Inferior parietal cortex (tissue), 1 donor: ENCODE measurements at regions not wholly inside any gene's neighbourhood (a gene's known extent, or its start where the extent isn't known, plus 50 kb on each side); places are given as distances from the start of the nearest gene placed in this dataset.
"Not testable (repeated sequence)": the region's sequence is repeated elsewhere in the genome, so short reads cannot be mapped to it uniquely, and the experiment has no call there.

Experiments
- DNase-seq: peaks from one replicate; pipeline ENCODE4 v3.0.0-alpha.2; 2016; ENCODE audit errors: extremely low spot score

DNA sequence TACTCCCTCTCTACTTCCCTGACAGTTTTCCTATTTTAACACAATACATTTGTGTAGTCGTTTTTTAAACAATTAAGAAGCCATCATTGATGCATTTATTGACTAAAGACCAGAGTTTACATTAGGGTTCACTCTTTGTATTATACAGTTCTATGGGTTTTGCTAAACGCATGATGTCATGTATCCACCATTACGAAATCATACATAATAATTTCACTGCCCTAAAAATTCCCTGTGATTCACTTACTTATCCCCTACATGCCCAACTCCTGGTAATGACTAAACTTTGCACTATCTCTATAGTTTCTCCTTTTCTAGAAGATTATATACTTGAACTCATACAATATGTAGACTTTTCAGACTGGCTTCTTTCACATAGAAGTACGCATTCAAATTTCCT is 1016.5 kb upstream of the FOXG1 start:
- no peak for DNase-seq

DNA sequence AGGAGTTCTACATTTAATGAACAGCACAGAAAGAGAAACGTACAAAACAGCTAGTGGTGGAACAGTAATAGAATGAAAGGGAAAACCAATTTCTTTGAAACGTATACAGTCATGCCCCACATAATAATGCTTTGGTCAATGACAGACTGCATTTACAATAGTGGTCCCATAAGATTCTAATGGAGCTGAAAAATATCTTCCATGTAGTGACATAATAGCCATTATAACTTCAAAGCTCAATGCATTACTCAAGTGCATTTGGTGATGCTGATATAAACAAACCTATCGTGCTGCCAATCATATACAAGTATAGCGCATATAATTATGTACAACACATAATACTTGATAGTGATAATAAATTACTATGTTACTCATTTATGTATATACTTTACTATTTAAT is 1008.9 kb upstream of the FOXG1 start:
- DNase-seq, result not testable (repeated sequence)

DNA sequence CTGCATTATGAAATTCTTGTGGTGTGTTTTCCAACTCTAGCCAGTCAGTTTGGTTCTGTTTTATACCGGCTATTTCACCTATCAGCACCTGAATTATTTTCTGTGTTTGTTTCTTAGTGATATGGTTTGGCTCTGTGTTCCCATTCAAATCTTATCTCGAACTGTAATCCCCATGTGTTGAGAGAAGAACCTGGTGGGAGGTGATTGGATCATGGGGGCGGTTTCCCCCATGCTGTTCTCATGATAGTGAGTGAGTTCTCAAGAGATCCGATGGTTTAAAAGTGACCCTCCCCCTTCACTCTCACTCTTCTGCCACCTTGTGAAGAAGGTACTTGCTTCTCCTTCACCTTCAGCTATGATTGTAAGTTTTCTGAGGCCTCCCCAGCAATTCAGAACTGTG is 1006.2 kb upstream of the FOXG1 start:
- not testable (repeated sequence) for DNase-seq

DNA sequence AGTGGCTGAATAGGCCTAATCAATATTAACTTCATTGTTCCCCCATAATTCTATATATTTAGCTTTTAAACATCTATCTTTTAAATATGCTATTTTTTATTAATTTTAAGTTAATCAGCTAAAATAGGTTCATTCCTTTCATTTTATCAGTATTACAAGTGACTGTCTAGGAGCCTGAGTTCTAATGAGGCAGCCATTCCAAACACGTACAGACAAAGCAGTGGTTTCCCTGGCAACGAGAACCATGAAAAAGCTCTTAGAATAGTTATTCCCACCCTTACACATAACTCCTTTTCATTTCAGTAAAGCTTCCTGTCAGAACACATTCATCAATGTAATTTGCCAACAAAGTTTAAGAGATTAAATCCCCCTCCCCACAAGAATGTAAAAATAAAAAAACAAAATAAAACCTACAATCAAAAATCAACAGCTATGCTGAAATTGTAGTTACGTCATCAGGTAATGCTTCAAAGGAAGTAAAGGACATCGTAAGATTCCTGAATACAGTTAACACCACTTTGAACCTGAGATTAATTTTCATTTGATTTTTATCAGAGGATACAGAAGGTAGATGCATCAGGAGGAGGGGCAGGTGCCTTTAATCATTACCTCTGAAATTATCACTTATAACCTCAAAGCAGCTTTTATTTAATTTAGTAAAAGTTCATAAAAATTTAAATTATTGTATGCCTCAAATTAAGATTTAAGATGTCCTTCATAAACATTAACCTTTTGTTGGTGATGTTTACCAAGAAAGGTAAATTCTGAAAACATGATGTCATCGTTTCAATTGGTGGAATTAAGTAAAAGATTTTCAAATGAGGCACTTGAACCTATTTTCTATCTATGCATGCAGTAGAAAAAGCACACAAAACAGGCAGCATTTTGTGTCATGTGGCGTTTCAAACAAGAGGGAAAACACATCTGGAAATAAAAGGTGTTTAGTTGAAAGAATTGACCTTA is 967.2 kb upstream of the FOXG1 start:
- not testable (repeated sequence) for DNase-seq

DNA sequence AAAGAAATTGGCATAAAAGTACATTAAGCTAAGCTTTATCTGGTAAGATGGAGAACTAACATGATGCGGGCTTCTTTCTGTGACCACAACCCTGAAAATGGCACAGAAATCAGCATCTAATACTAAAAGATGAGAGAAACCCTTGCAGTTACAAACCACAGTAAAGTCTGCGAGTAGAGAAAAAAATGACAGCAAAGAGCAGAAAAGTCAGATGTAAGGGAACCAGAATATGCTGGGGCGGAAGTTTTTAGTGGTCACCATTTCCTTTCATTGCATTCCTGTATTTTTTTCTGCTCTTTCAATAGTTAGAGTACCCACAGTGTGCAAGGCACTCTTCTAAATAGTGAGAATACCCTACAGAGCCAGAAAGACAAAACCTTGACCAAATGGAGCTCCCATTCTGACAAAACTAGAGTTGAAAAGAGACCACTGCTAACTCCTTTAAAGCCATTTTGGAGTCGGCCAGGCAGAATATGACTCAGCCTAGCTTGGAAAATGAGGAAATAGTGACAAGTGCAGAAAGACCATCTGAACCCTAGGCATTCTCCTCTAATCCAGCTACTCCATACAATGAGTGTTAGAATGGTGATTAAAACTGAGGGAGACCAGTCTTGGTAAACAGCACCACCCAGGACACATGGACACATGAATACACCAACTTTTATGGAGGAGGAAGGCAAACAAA is 948.7 kb upstream of the FOXG1 start:
- DNase-seq, result not testable (repeated sequence)

DNA sequence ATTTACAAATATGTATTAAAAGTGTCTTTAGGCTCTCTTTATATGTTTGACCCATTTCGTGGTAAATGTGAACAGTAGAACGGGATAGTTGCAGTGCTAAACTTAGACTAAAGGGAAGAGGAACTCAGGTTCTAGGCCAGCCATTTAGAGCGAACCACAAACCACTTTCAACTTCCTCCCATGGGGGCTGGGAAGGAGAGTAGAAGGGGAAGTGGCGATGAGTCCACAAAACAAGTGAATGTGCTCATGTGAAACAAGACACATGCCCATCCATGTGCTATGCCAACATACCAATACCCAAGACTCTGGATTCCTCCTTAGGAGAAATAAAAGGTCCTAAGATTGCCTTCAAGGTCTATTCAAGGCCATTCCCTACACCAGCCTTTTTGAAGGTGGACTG is 940.4 kb upstream of the FOXG1 start:
- not testable (repeated sequence) for DNase-seq

DNA sequence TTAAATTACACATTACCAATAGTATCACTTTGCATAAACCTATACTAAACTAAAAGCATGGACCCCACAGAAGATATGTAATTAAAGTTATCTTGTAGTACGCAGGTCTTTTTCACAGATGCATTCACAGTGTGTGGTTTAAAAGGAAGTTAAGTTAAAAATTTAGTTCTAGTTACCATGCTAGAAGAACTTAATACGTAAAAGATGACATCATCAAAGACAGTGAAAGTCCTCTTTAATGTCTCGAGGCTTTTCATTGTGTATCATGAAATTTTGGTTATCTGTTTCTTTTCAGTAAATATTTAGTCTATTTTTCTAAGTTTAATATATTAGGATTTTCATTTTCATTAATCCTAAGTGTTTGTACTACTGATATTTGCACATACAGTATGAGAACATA is 934.6 kb upstream of the FOXG1 start:
- DNase-seq, result not testable (repeated sequence)

DNA sequence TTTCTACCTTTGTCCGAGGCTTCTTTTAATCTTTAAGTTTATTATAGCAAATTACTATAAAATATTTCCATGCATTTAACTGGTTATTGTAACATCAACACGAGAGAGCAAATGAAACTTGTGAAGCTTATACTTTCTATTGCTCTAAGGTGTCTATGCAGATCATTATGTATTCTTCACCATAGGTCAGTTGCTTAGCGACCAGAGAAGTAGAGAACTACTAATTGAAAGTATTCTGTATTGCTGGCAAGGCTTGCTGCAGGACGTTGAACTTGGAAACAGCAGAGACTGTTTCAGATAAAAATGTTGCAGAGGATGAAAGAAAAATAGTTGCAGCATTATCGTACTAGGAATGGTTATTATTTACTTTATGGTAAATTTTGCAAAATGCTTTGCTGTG is 933.6 kb upstream of the FOXG1 start:
- DNase-seq, result not testable (repeated sequence)

DNA sequence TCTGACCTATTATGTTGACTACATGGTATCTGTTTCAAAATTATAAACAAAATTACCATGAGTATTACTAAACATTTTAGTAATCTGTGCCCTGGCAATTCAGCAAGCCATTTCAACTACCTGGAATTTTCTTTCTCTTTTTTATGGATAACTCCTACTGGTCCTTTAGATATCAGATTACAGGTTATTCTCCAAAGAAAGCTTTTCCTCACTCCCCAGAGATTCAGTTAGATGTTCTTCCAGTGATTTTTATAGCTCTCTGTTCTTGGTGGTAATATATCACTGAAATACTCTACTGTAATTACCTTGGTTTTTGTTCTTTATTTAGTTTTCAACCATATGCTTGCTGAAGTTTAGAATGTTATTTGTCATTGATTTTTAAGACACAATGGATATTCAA is 930.2 kb upstream of the FOXG1 start:
- no peak for DNase-seq

DNA sequence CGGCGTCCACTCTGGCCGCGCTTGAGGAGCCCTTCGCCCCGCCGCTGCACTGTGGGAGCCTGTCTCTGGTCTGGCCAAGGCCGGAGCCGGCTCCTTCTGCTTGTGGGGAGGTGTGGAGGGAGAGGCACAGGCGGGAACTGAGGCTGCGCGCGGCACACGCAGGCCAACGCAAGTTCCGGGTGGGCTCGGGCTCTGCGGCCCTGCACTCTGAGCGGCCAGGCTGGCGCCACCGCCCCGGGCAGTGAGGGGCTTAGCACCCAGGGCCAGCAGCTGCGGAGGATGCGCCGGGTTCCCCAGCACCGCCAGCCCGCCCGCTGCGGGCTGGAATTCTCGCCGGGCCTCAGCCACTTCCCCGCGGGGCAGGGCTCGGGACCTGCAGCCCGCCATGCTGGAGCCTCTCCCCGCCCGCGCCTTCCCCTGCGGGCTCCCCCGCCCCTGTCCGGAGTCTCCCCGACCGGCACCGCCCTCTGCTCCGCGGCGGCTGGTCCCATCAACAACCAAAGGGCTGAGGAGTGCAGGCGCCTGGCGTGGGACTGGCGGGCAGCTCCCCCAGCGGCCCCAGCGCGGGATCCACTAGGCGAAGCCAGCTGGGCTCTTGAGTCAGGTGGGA is 921.2 kb upstream of the FOXG1 start:
- DNase-seq, result no peak

DNA sequence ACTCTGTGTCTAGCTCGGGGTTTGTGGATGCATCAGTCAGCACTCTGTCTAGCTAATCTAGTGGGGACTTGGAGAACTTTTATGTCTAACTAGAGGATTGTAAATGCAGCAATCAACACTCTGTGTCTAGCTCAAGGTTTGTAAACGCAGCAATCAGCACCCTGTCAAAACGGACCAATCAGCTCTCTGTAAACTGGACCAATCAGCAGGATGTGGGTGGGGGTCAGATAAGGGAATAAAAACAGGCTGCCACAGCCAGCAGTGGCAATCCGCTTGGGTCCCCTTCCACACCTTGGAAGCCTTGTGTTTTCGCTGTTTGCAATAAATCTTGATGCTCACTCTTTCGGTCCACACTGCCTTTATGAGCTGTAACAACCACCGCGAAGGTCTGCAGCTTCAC is 920.7 kb upstream of the FOXG1 start:
- DNase-seq, result no peak

DNA sequence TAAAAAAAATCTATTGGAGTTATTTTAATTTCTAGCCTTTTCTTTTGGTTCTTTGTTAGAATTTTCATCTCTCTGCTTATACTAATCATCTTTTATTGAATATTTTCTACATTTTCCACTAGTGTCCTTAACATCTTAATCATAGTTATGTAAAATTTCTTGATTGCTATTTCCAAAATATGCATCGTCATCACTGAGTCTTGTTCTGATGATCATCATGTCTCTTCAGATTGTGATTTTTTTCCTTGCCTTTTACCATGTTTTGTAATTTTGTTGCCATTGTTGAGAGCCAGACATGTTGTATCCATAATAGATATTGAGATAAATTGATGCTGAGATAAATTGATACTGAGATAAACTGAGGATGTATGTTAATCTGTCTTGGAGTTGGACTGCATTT is 919.1 kb upstream of the FOXG1 start:
- not testable (repeated sequence) for DNase-seq

DNA sequence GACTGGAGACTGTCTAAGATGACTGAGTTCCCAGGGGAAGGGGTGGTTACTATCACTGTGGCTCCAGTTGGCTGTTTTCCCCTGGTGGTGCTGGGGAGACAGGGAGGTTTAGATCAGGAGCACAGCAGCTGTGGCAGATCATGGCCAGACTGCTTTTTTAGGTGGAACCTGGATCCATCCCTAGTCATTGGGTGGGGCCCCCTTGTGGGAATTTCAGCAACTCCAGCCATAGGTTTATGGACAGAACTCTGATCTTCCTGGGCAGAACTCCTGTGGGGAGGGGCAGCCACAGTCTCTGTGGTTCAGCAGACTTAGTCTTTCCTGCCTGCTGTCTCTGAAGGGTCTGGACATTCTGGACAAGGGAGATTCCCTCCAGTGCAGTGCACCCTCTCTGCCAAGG is 917.4 kb upstream of the FOXG1 start:
- not testable (repeated sequence) for DNase-seq

DNA sequence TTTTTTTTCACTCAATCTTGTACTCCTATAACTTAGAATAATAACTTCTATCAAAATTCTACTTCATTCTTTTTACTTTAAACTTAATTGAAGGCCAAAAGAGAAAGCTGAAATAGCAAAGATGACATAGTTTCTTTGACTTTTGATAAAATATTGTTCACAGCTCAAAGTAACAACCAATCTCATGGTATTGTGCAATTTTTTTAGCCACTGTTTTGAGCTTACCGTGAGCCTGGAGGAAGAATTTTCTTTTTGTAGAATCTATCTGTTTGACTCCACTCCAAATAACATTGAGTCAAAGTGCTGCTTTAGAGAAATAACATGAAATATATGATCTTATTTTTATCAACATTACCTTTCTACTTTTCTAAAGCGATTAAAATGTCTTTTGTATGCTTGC is 903.9 kb upstream of the FOXG1 start:
- no peak for DNase-seq

DNA sequence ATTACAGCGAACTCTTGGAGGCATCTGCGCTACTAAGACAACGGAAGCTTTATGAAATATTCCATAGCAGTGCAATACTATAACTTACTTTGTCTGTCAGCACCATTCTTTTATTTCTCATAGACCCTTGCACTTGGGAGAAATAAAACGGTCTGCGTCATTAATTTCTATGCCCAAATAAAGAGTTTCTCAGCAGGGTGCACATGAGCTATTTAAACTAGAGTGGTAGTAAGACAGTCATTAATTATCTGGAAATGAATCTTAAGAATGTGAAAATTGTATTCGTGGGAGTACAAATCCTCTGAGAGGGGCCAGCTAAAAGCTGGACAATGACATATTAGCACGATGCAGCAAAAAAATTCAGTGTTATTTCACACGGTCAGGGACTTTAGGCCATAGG is 903.4 kb upstream of the FOXG1 start:
- DNase-seq, result no peak

DNA sequence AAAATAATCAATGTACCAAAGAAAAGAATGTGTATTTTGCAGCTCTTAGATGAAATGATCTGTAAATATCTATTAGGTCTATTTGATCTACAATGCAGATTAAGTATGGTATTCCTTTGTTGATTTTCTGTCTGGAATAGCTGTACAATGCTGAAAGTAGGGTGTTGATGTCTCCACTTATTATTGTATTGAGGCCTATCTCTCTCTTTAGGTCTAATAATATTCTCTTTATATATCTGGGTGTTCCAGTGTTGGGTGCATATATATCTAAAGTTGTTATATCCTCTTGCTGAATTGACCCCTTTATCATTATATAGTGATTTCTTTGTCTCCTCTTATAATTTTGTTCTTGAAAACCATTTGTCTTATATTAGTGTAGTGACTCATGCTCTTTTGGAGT is 885.5 kb upstream of the FOXG1 start:
- DNase-seq, result no peak

DNA sequence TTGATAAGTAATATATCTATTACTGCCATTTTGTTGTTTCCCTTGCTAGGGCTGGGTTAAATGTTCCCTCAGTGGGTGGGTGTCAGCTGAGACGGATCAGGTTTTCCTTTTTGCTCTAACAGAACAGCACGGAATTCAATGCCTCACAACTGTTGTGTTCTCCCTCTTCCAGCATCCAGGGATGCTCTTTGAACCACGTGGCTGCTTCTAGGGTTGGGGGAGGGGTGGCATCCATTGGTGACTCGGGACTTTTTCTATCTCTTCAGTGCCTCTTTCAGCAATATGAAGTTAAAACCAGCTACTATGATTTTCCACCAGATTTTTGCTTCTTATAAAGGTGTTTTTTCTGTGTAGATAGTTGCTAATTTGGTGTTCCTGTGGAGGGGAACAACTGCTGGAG is 884.9 kb upstream of the FOXG1 start:
- no peak for DNase-seq

DNA sequence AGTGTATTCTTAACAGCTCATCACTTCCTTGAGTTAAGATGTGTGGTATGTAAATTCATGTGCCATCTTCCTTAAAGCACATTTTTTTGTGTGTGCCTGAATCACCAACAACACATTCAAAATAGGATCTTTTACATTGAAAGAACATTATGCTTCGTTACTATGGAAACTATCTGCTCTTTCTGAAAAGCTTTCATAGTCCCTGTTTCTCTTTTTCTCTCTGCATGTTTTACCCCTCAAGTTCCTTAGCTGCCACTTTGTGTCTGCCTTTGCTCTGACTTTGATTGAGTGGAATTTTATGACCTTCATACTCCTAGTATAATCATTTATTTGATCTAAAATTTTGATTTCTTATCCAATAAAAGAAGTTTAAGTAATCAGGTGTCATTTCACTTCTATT is 880.3 kb upstream of the FOXG1 start:
- peak; percentile 33 for DNase-seq

DNA sequence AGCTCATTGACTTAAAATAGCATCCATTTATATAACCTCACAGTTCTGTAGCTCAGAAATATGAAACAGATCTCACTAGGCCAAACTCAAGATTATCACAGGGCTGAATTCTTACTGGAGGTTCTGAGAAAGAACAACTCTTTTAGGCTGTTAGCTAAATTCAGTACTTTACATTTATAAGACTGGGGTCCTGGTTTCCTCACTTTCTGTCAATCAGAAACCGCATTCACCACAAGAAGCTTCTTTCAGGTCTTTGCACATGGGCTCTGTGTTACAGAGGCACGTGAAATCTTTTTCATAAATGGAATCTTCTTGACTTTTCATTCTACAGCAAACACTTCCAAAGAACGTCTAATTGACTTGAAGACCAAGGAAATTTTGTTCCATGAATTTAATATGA is 876.3 kb upstream of the FOXG1 start:
- DNase-seq, result peak; percentile 12

DNA sequence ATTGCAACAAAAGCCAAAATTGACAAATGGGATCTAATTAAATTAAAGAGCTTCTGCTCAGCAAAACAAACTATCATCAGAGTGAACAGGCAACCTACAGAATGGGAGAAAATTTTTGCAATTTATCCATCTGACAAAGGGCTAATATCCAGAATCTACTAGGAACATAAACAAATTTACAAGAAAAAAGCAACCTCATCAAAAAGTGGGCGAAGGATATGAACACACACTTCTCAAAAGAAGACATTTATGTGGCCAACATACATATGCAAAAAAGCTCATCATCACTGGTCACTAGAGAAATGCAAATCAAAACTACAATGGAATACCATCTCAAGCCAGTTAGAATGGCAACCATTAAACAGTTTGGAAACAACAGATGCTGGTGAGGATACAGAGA is 858.1 kb upstream of the FOXG1 start:
- not testable (repeated sequence) for DNase-seq

DNA sequence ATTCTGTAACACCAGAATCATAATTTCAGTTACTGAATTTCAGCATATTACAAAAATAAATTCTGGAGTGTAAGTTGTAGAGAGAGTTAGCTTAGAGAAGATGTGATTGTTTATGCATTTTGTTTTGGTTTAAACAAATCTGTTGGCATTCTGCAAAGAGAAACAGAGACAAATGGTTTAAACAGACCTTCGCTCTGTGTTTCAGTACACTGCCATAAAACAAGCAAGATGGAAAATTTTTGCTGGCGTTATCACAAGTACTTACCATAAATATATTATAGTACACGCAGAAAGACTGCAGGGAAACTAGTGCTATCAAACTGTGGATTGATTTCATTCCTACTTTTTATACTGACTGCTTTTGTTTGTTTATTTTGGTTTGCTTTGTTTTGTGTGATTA is 850.3 kb upstream of the FOXG1 start:
- peak; percentile 8 for DNase-seq

DNA sequence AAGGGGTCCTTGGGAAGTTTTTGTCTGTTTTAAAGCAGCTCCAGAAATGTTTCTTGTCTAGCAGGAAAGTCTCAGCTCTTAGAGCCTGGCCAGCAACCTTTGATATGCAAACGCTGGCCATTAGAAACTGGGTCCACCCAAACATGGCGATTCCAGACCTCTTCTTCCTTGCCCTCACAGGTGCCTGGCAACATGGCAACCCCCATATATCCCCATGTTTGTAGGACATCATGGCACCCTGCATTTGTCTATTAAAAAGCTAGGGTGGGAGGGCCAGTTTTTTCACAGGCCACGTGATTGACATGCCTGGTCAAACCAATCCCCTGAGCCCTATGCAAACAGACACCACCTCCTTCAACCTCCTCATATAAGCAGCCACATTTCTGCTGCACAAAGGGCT is 848.7 kb upstream of the FOXG1 start:
- DNase-seq, result no peak

DNA sequence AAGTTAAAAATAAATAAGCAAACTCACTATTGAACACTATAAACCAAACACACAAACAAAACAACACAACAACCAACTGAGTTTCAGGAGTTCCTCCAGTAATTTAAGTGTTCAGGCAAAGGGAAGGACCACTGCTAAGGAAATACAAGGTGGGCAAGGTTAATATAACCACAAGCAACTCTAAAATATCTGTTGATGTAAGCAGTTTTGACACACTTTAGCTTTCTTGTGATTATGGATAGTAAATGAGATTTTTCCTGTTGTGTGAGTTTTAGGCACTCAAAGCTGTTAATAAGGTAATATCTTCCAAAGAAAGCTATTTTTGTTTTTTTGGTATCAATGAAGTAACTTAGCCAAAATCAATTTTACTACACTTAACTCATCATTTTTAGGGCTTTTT is 839.1 kb upstream of the FOXG1 start:
- no peak for DNase-seq
